HG03135 (cell line): ENCODE measurements at regions not wholly inside any gene's neighbourhood (a gene's known extent, or its start where the extent isn't known, plus 50 kb on each side); places are given as distances from the start of the nearest gene placed in this dataset.

ENCODE experiments used
- ATAC-seq: cut with Tn5 transposase; IDR thresholded peaks from one replicate; pipeline ENCODE4 v1.9.1; 2021; ENCODE audit warnings: mild to moderate bottlenecking, moderate library complexity; ENCODE audit not compliant: unreplicated experiment

- ATAC-seq, result no peak
Measured at GRCh38 chr21:15359251-15359650, 294.5 kb upstream of the NRIP1 start.

- ATAC-seq, result no peak
Measured at GRCh38 chr21:15362458-15362857, 297.7 kb upstream of the NRIP1 start.

- ATAC-seq, result no peak
Measured at GRCh38 chr21:15363921-15364320, 299.1 kb upstream of the NRIP1 start.

GRCh38 chr21:15365751-15366392 is 301.1 kb upstream of the NRIP1 start:
- no peak for ATAC-seq

GRCh38 chr21:15366555-15366954 is 301.8 kb upstream of the NRIP1 start:
- ATAC-seq, result no peak

- no peak for ATAC-seq
Measured at GRCh38 chr21:15367061-15367626, 302.3 kb upstream of the NRIP1 start.

GRCh38 chr21:15370462-15370975 is 305.7 kb upstream of the NRIP1 start:
- no peak for ATAC-seq

GRCh38 chr21:15373941-15374340 is 309.1 kb upstream of the NRIP1 start:
- ATAC-seq, result no peak

GRCh38 chr21:15379776-15380175 is 315.0 kb upstream of the NRIP1 start:
- no peak for ATAC-seq

GRCh38 chr21:15383588-15383987 is 318.8 kb upstream of the NRIP1 start:
- ATAC-seq, result no peak

GRCh38 chr21:15390049-15390448 is 325.2 kb upstream of the NRIP1 start:
- no peak for ATAC-seq

- no peak for ATAC-seq
Measured at GRCh38 chr21:15397258-15397657, 332.5 kb upstream of the NRIP1 start.

- no peak for ATAC-seq
Measured at GRCh38 chr21:15400905-15401304, 328.9 kb upstream of the USP25 start.

GRCh38 chr21:15401331-15401730 is 328.5 kb upstream of the USP25 start:
- no peak for ATAC-seq

- ATAC-seq, result no peak
Measured at GRCh38 chr21:15405214-15405613, 324.6 kb upstream of the USP25 start.

- no peak for ATAC-seq
Measured at GRCh38 chr21:15406791-15407190, 323.0 kb upstream of the USP25 start.

GRCh38 chr21:15407585-15407984 is 322.2 kb upstream of the USP25 start:
- ATAC-seq, result no peak

- peak; percentile 82 for ATAC-seq
Measured at GRCh38 chr21:15408089-15408488, 321.7 kb upstream of the USP25 start.

- ATAC-seq, result no peak
Measured at GRCh38 chr21:15409031-15409430, 320.8 kb upstream of the USP25 start.

GRCh38 chr21:15410853-15411252 is 318.9 kb upstream of the USP25 start:
- no peak for ATAC-seq

- no peak for ATAC-seq
Measured at GRCh38 chr21:15414057-15414456, 315.7 kb upstream of the USP25 start.

GRCh38 chr21:15415541-15416261 is 314.1 kb upstream of the USP25 start:
- no peak for ATAC-seq
